Stomach (tissue), 8 donors: ENCODE measurements at regions not wholly inside any gene's neighbourhood (a gene's known extent, or its start where the extent isn't known, plus 50 kb on each side); places are given as distances from the start of the nearest gene placed in this dataset.

Source experiments
- DNase-seq, 2 donors: peaks; one replicate each; pipeline versions ENCODE4 v3.0.0 to v3.0.0-alpha.2; 2013 to 2019
- H3K27ac ChIP-seq, 5 donors: fragments of 200-600 bp in 4 of 5; sonication (generic) in 4 of 5; one replicate each; pipeline ENCODE4 v1.5.1; 2013 to 2019; ENCODE audit warnings: mild to moderate bottlenecking in 1 of 5, moderate library complexity in 1 of 5
- H3K27me3 ChIP-seq, 3 donors: fragments of 200-600 bp; sonication (generic); one replicate each; pipeline ENCODE4 v1.5.1; 2017 to 2019; ENCODE audit warnings: mixed run types in 1 of 3
- H3K36me3 ChIP-seq, 4 donors: fragments of 200-600 bp; sonication (generic); 1 replicate in 3 of 4; 2 replicates in 1 of 4; pipeline ENCODE4 v1.5.1; 2016 to 2019
- H3K4me1 ChIP-seq, 4 donors: fragments of 200-600 bp; sonication (generic); one replicate each; pipeline ENCODE4 v1.5.1; 2016 to 2019
- H3K4me3 ChIP-seq, 4 donors: fragments of 200-600 bp; sonication (generic) in 3 of 4; one replicate each; pipeline ENCODE4 v1.5.1; 2016 to 2019; ENCODE audit warnings: mild to moderate bottlenecking in 1 of 4
- H3K9me3 ChIP-seq, 4 donors: fragments of 200-600 bp; sonication (generic); one replicate each; pipeline ENCODE4 v1.5.1; 2016 to 2019
- EP300 ChIP-seq: sonication (generic); formaldehyde crosslinking; IDR thresholded peaks from one replicate; pipeline ENCODE4 v1.6.1; 2017; ENCODE audit warnings: antibody characterized with exemption
- POLR2A ChIP-seq, 4 donors: fragments of 450-650 bp; IDR thresholded peaks; one replicate each; pipeline ENCODE4 v1.6.1; 2016; ENCODE audit warnings: antibody characterized with exemption in 4 of 4, control low read depth in 2 of 4, mild to moderate bottlenecking in 1 of 4, moderate library complexity in 1 of 4
- POLR2AphosphoS5 ChIP-seq, 3 donors: sonication (generic); formaldehyde crosslinking; IDR thresholded peaks; one replicate each; pipeline ENCODE4 v1.6.1; 2016; ENCODE audit warnings: antibody characterized with exemption in 3 of 3
- WGBS, 5 donors: extraction: QIAGEN DNeasy Blood & Tissue Kit in 3 of 5; methylation state at CpG; one replicate each; pipeline versions ENCODE4 v1.1.5 to v1.1.7; 2013 to 2018; 5-methylcytosine and 5-hydroxymethylcytosine counted together
- intact Hi-C: fragments of 100-400 bp; cut with DNase I; formaldehyde crosslinking; loops from one replicate; pipeline ENCODE4 v1.15.1; 2023; ENCODE audit warnings: low total_unique reads
- TF ChIP-seq, protein P1 (sequence below), 7 experiments: fragments of 450-650 bp in 4 of 7; fragments of 200-600 bp in 3 of 7; sonication (generic) in 3 of 7; IDR thresholded peaks; one replicate each; pipeline ENCODE4 v1.5.1; 2016 to 2019; ENCODE audit warnings: antibody characterized with exemption in 7 of 7, control low read depth in 2 of 7, mild to moderate bottlenecking in 1 of 7
- donor health status: healthy with polysubstance abuse.
- donor health status: Bipolar disorder and iron deficiency.
- donor health status: healthy.

- DNase-seq: no peak
- intact Hi-C loops: no loop called here
- Histone ChIP-seq H3K9me3 (no peaks in the 10 kb centered on the region), H3K4me1 (no peaks in the 10 kb centered on the region), H3K27ac (no peak overlapping the region), H3K4me3 (no peak overlapping the region), H3K27me3 (no peaks in the 10 kb centered on the region), H3K36me3 (no peaks in the 10 kb centered on the region)
- TF ChIP-seq, protein P1, sequence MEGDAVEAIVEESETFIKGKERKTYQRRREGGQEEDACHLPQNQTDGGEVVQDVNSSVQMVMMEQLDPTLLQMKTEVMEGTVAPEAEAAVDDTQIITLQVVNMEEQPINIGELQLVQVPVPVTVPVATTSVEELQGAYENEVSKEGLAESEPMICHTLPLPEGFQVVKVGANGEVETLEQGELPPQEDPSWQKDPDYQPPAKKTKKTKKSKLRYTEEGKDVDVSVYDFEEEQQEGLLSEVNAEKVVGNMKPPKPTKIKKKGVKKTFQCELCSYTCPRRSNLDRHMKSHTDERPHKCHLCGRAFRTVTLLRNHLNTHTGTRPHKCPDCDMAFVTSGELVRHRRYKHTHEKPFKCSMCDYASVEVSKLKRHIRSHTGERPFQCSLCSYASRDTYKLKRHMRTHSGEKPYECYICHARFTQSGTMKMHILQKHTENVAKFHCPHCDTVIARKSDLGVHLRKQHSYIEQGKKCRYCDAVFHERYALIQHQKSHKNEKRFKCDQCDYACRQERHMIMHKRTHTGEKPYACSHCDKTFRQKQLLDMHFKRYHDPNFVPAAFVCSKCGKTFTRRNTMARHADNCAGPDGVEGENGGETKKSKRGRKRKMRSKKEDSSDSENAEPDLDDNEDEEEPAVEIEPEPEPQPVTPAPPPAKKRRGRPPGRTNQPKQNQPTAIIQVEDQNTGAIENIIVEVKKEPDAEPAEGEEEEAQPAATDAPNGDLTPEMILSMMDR (IDR thresholded peaks at IDR 0.05): no peak
- TF ChIP-seq EP300: no peak
- TF ChIP-seq POLR2AphosphoS5 (IDR thresholded peaks at IDR 0.05): no peak
- no peak for TF ChIP-seq POLR2A (IDR thresholded peaks at IDR 0.05)
- 81 to 94% (median 89%) methylated on average over 3 of the region's 3 CpGs for WGBS, 5 donors
Measured at GRCh38 chr3:72454441-72454840, 393.8 kb downstream of the SHQ1 start.

- Histone ChIP-seq H3K27me3 (no peaks in the 10 kb centered on the region), H3K4me1 (no peaks in the 10 kb centered on the region), H3K27ac (no peak overlapping the region), H3K9me3 (no peaks in the 10 kb centered on the region), H3K36me3 (no peaks in the 10 kb centered on the region), H3K4me3 (no peak overlapping the region)
- 81 to 85% (median 83%) methylated on average over 2 of the region's 2 CpGs for WGBS, 5 donors
- intact Hi-C loops: no loop called here
- TF ChIP-seq POLR2A (IDR thresholded peaks at IDR 0.05) (no peak), EP300 (no peak), POLR2AphosphoS5 (IDR thresholded peaks at IDR 0.05) (no peak)
- TF ChIP-seq, protein P1 (IDR thresholded peaks at IDR 0.05): no peak
- DNase-seq: no peak
Measured at GRCh38 chr3:72453706-72454105, 394.5 kb downstream of the SHQ1 start.

DNA sequence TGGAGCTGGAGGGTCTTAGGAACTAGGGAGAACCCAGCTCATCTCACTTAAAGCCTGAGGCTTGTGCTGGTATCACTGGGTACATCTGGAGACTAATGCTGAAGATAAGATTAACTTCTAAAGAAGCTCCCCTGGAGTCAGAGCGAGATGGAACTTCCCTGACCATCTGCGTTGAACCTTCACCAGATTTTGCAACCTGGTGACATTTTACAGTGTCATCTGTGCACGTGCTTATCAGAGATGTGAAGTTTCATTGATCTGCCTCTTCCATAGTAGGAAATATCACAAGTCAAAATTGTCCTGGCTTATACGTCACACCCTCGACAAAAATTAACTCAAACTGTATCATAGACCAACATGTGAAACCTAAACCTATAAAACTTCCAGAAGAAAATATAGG is 395.5 kb downstream of the SHQ1 start:
- Histone ChIP-seq H3K36me3 (no peaks in the 10 kb centered on the region), H3K4me3 (no peak overlapping the region), H3K27ac (no peak overlapping the region), H3K27me3 (no peaks in the 10 kb centered on the region), H3K9me3 (no peaks in the 10 kb centered on the region), H3K4me1 (peaks cover under 1 to 1% (median under 1%) of the 10 kb centered on the region in 4 donors)
- no peak for DNase-seq
- TF ChIP-seq POLR2AphosphoS5 (IDR thresholded peaks at IDR 0.05) (no peak), EP300 (no peak), POLR2A (IDR thresholded peaks at IDR 0.05) (no peak)
- TF ChIP-seq, protein P1 (IDR thresholded peaks at IDR 0.05): no peak
- intact Hi-C loops: no loop called here
- 76 to 89% (median 83%) methylated on average over 5 of the region's 5 CpGs for WGBS, 5 donors

GRCh38 chr3:72451841-72452240 is 396.4 kb downstream of the SHQ1 start:
- Histone ChIP-seq H3K4me3 (no peak overlapping the region), H3K27ac (no peak overlapping the region), H3K9me3 (no peaks in the 10 kb centered on the region), H3K27me3 (no peaks in the 10 kb centered on the region), H3K4me1 (peaks cover 6% of the 10 kb centered on the region in 4 donors), H3K36me3 (no peaks in the 10 kb centered on the region)
- intact Hi-C loops: no loop called here
- no peak for DNase-seq
- TF ChIP-seq POLR2A (IDR thresholded peaks at IDR 0.05): no peak
- TF ChIP-seq EP300: no peak
- TF ChIP-seq POLR2AphosphoS5 (IDR thresholded peaks at IDR 0.05): no peak
- TF ChIP-seq, protein P1 (IDR thresholded peaks at IDR 0.05): no peak
- WGBS, 5 donors: 42 to 60% (median 49%) methylated on average over 3 of the region's 3 CpGs
